ENCODE measurements at regions not wholly inside any gene's neighbourhood (a gene's known extent, or its start where the extent isn't known, plus 50 kb on each side); places are given as distances from the start of the nearest gene placed in this dataset.

GRCh38 chr11:56885177-56885576 is 103.5 kb upstream of the OR5AK2 start:
- TF ChIP-seq, protein P1, sequence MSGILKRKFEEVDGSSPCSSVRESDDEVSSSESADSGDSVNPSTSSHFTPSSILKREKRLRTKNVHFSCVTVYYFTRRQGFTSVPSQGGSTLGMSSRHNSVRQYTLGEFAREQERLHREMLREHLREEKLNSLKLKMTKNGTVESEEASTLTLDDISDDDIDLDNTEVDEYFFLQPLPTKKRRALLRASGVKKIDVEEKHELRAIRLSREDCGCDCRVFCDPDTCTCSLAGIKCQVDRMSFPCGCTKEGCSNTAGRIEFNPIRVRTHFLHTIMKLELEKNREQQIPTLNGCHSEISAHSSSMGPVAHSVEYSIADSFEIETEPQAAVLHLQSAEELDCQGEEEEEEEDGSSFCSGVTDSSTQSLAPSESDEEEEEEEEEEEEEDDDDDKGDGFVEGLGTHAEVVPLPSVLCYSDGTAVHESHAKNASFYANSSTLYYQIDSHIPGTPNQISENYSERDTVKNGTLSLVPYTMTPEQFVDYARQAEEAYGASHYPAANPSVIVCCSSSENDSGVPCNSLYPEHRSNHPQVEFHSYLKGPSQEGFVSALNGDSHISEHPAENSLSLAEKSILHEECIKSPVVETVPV (CRISPR knock-in tag; IDR thresholded peaks at IDR 0.05): no peak
- TF ChIP-seq OSR1 (CRISPR knock-in tag; IDR thresholded peaks at IDR 0.05): no peak
- TF ChIP-seq ZC3H10 (CRISPR knock-in tag; IDR thresholded peaks at IDR 0.05): no peak
- no peak for TF ChIP-seq ZNF8 (CRISPR knock-in tag; IDR thresholded peaks at IDR 0.05)
- no peak for TF ChIP-seq TCF4 (CRISPR knock-in tag; IDR thresholded peaks at IDR 0.05; ENCODE audit: borderline replicate concordance)
- no peak for TF ChIP-seq PPARA (CRISPR knock-in tag; IDR thresholded peaks at IDR 0.05; ENCODE audit: borderline replicate concordance)
- TF ChIP-seq ESRRG (CRISPR knock-in tag; IDR thresholded peaks at IDR 0.05): no peak
- TF ChIP-seq RARB (CRISPR knock-in tag; IDR thresholded peaks at IDR 0.05): no peak
- no peak for TF ChIP-seq ZFP30 (CRISPR knock-in tag; IDR thresholded peaks at IDR 0.05)
- no peak for TF ChIP-seq BACH2 (CRISPR knock-in tag; IDR thresholded peaks at IDR 0.05; ENCODE audit: borderline replicate concordance)
- ATAC-seq: no peak

- ATAC-seq: no peak
- TF ChIP-seq ARNTL (CRISPR knock-in tag; IDR thresholded peaks at IDR 0.05; ENCODE audit: borderline replicate concordance, low read depth): no peak
- TF ChIP-seq ZFP3 (CRISPR knock-in tag; IDR thresholded peaks at IDR 0.05): no peak
- TF ChIP-seq, protein P2, sequence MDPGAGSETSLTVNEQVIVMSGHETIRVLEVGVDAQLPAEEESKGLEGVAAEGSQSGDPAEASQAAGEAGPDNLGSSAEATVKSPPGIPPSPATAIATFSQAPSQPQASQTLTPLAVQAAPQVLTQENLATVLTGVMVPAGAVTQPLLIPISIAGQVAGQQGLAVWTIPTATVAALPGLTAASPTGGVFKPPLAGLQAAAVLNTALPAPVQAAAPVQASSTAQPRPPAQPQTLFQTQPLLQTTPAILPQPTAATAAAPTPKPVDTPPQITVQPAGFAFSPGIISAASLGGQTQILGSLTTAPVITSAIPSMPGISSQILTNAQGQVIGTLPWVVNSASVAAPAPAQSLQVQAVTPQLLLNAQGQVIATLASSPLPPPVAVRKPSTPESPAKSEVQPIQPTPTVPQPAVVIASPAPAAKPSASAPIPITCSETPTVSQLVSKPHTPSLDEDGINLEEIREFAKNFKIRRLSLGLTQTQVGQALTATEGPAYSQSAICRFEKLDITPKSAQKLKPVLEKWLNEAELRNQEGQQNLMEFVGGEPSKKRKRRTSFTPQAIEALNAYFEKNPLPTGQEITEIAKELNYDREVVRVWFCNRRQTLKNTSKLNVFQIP (CRISPR knock-in tag; IDR thresholded peaks at IDR 0.05; ENCODE audit: borderline replicate concordance, low read depth): no peak
- TF ChIP-seq ZFP30 (CRISPR knock-in tag; IDR thresholded peaks at IDR 0.05): no peak
- no peak for TF ChIP-seq ISL1 (CRISPR knock-in tag; IDR thresholded peaks at IDR 0.05)
- no peak for TF ChIP-seq ZNF565 (CRISPR knock-in tag; conservative IDR thresholded peaks at IDR 0.05; ENCODE audit: low read depth)
- no peak for TF ChIP-seq CREB5 (CRISPR knock-in tag; IDR thresholded peaks at IDR 0.05; ENCODE audit: low read depth)
Observed at GRCh38 chr11:56883371-56883987, 105.2 kb upstream of the OR5AK2 start.

DNA sequence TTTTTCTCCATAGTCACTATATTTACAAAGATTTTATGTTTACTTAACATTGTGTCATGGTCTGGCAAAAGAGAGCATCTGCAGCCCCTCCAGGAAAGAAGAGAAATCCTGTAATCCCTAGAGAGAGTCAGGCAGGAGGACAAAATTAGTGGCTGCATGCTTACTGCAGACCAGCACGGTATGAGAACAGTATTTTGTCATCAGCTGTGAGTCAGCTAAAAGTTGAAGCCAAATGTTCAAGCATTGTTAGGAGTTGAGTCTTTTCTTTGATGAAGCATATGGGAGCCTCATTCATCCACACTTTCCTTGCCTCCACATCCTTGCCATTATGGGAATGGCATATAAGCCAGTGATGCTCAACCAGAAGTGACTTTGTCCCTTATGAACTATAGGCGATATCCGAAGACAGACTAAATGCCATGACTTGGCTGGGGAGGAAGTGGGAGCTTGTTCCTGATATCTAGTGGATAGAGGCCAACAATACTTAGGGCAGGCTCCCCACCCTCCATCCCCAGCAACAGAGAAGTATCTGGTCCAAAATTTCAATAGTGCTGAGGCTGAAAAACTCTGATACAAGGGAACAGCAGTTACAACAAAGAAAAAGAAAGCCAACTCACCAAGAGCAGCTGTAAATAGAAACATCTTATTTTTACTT is 112.0 kb upstream of the OR5AK2 start:
- no peak for TF ChIP-seq TOX (CRISPR knock-in tag; IDR thresholded peaks at IDR 0.05; ENCODE audit: borderline replicate concordance)
- no peak for TF ChIP-seq PPARA (CRISPR knock-in tag; IDR thresholded peaks at IDR 0.05; ENCODE audit: borderline replicate concordance)
- no peak for TF ChIP-seq ZNF8 (CRISPR knock-in tag; IDR thresholded peaks at IDR 0.05)
- no peak for TF ChIP-seq BACH2 (CRISPR knock-in tag; IDR thresholded peaks at IDR 0.05; ENCODE audit: borderline replicate concordance)
- TF ChIP-seq OSR1 (CRISPR knock-in tag; IDR thresholded peaks at IDR 0.05): no peak
- TF ChIP-seq ZFP3 (CRISPR knock-in tag; IDR thresholded peaks at IDR 0.05): no peak
- TF ChIP-seq PATZ1 (CRISPR knock-in tag; IDR thresholded peaks at IDR 0.05; ENCODE audit: borderline replicate concordance): no peak
- TF ChIP-seq SNAI2 (CRISPR knock-in tag; IDR thresholded peaks at IDR 0.05): no peak
- TF ChIP-seq RARB (CRISPR knock-in tag; IDR thresholded peaks at IDR 0.05): no peak
- no peak for TF ChIP-seq ZC3H10 (CRISPR knock-in tag; IDR thresholded peaks at IDR 0.05)
- no peak for TF ChIP-seq ESRRG (CRISPR knock-in tag; IDR thresholded peaks at IDR 0.05)
- TF ChIP-seq ZNF565 (CRISPR knock-in tag; conservative IDR thresholded peaks at IDR 0.05; ENCODE audit: low read depth): no peak
- ATAC-seq: no peak

- ATAC-seq: no peak
- TF ChIP-seq, protein P3, sequence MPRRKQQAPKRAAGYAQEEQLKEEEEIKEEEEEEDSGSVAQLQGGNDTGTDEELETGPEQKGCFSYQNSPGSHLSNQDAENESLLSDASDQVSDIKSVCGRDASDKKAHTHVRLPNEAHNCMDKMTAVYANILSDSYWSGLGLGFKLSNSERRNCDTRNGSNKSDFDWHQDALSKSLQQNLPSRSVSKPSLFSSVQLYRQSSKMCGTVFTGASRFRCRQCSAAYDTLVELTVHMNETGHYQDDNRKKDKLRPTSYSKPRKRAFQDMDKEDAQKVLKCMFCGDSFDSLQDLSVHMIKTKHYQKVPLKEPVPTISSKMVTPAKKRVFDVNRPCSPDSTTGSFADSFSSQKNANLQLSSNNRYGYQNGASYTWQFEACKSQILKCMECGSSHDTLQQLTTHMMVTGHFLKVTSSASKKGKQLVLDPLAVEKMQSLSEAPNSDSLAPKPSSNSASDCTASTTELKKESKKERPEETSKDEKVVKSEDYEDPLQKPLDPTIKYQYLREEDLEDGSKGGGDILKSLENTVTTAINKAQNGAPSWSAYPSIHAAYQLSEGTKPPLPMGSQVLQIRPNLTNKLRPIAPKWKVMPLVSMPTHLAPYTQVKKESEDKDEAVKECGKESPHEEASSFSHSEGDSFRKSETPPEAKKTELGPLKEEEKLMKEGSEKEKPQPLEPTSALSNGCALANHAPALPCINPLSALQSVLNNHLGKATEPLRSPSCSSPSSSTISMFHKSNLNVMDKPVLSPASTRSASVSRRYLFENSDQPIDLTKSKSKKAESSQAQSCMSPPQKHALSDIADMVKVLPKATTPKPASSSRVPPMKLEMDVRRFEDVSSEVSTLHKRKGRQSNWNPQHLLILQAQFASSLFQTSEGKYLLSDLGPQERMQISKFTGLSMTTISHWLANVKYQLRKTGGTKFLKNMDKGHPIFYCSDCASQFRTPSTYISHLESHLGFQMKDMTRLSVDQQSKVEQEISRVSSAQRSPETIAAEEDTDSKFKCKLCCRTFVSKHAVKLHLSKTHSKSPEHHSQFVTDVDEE (CRISPR knock-in tag; IDR thresholded peaks at IDR 0.05): no peak
- no peak for TF ChIP-seq OSR1 (CRISPR knock-in tag; IDR thresholded peaks at IDR 0.05)
- no peak for TF ChIP-seq ISL1 (CRISPR knock-in tag; IDR thresholded peaks at IDR 0.05)
- no peak for TF ChIP-seq SNAI2 (CRISPR knock-in tag; IDR thresholded peaks at IDR 0.05)
- TF ChIP-seq PATZ1 (CRISPR knock-in tag; IDR thresholded peaks at IDR 0.05; ENCODE audit: borderline replicate concordance): no peak
- TF ChIP-seq TOX (CRISPR knock-in tag; IDR thresholded peaks at IDR 0.05; ENCODE audit: borderline replicate concordance): no peak
- TF ChIP-seq TCF4 (CRISPR knock-in tag; IDR thresholded peaks at IDR 0.05; ENCODE audit: borderline replicate concordance): no peak
Observed at GRCh38 chr11:56855217-56855616, 106.7 kb upstream of the OR9G4 start.
